ENCODE measurements at regions not wholly inside any gene's neighbourhood (a gene's known extent, or its start where the extent isn't known, plus 50 kb on each side); places are given as distances from the start of the nearest gene placed in this dataset.

- DNase-seq (ENCODE audit: low spot score), result no peak
These were observed 51.2 kb downstream of the FOXL3 start for GRCh38 chr7:340979-341694.

- DNase-seq (ENCODE audit: low spot score), result no peak
These were observed 52.1 kb downstream of the FOXL3 start for GRCh38 chr7:341841-342638.

GRCh38 chr7:342681-343216, 52.8 kb downstream of the FOXL3 start:
- DNase-seq (ENCODE audit: low spot score), result no peak

GRCh38 chr7:343227-343822, 53.4 kb downstream of the FOXL3 start:
- DNase-seq (ENCODE audit: low spot score), result no peak

- no peak for DNase-seq (ENCODE audit: low spot score)
These were observed 54.1 kb downstream of the FOXL3 start for GRCh38 chr7:343864-344607.

GRCh38 chr7:344608-344994, 54.6 kb downstream of the FOXL3 start:
- no peak for DNase-seq (ENCODE audit: low spot score)

- DNase-seq (ENCODE audit: low spot score), result no peak
These were observed 56.3 kb downstream of the FOXL3 start for GRCh38 chr7:346116-346898.

GRCh38 chr7:347001-347590, 57.1 kb downstream of the FOXL3 start:
- no peak for DNase-seq (ENCODE audit: low spot score)

- DNase-seq (ENCODE audit: low spot score), result no peak
These were observed 57.9 kb downstream of the FOXL3 start for GRCh38 chr7:347644-348479.

GRCh38 chr7:348480-348844, 58.5 kb downstream of the FOXL3 start:
- DNase-seq (ENCODE audit: low spot score), result no peak

- DNase-seq (ENCODE audit: low spot score), result no peak
These were observed 59.2 kb downstream of the FOXL3 start for GRCh38 chr7:348962-349743.

- DNase-seq (ENCODE audit: low spot score), result no peak
These were observed 61.3 kb downstream of the FOXL3 start for GRCh38 chr7:351256-351655.

- no peak for DNase-seq (ENCODE audit: low spot score)
These were observed 61.9 kb downstream of the FOXL3 start for GRCh38 chr7:351681-352480.

- no peak for DNase-seq (ENCODE audit: low spot score)
These were observed 63.9 kb downstream of the FOXL3 start for GRCh38 chr7:353746-354325.

- DNase-seq (ENCODE audit: low spot score), result no peak
These were observed 64.9 kb downstream of the FOXL3 start for GRCh38 chr7:354597-355470.

- DNase-seq (ENCODE audit: low spot score), result no peak
These were observed 65.6 kb downstream of the FOXL3 start for GRCh38 chr7:355568-355967.

GRCh38 chr7:356087-356486, 66.1 kb downstream of the FOXL3 start:
- DNase-seq (ENCODE audit: low spot score), result no peak
